ENCODE measurements at regions not wholly inside any gene's neighbourhood (a gene's known extent, or its start where the extent isn't known, plus 50 kb on each side); places are given as distances from the start of the nearest gene placed in this dataset.
A peak's percentile ranks its signal among the peaks of the same experiment; 100 is the strongest.
"Not testable (repeated sequence)": the region's sequence is repeated elsewhere in the genome, so short reads cannot be mapped to it uniquely, and the experiment has no call there.

GRCh38 chr5:92838253-92838652, 742.8 kb downstream of the NR2F1-AS1 start:
- no peak overlapping the region for H3K4me2 ChIP-seq (ENCODE audit: extremely low read depth, insufficient read depth, low read length)
- no peaks in the 10 kb centered on the region for H4K20me1 ChIP-seq (ENCODE audit: control insufficient read depth, extremely low read depth, insufficient read depth, low read length)
- no peak overlapping the region for H3K27ac ChIP-seq (ENCODE audit: insufficient read depth, low read length)
- peaks cover 9% of the 10 kb centered on the region for H3K4me1 ChIP-seq (ENCODE audit: control insufficient read depth, extremely low read depth, insufficient read depth, low read length)
- TF ChIP-seq CTCF (conservative IDR thresholded peaks at IDR 0.05 in 1 of 2, IDR thresholded peaks at IDR 0.05 in 1 of 2; ENCODE audit: low read depth in 1 of 2, low read length in 2 of 2) = no peak
- no peak for TF ChIP-seq EZH2 (IDR thresholded peaks at IDR 0.05; ENCODE audit: low read length, missing control alignments)
- H3K4me3 ChIP-seq (replicated peaks in 1 of 4; ENCODE audit: control extremely low read depth in 1 of 4, insufficient read depth in 1 of 4, low read depth in 3 of 4, low read length in 4 of 4) = no peak overlapping the region
- H3K9me3 ChIP-seq (ENCODE audit: control insufficient read depth, insufficient read depth, low read depth, low read length) = no peaks in the 10 kb centered on the region
- H3K36me3 ChIP-seq (ENCODE audit: control insufficient read depth, insufficient read depth, low read length) = no peaks in the 10 kb centered on the region
- H3K79me2 ChIP-seq (ENCODE audit: control insufficient read depth, insufficient read depth, low read length) = no peaks in the 10 kb centered on the region
- H3K27me3 ChIP-seq (ENCODE audit: control insufficient read depth, insufficient read depth, low read length) = no peaks in the 10 kb centered on the region
- DNase-seq (ENCODE audit: low read depth in 2 of 2) = no peak
- no peak overlapping the region for H2AFZ ChIP-seq (ENCODE audit: low read length)
- H3K9ac ChIP-seq (ENCODE audit: insufficient read depth, low read length) = no peak overlapping the region

- Histone ChIP-seq H2AFZ (ENCODE audit: low read length) (no peak overlapping the region), H3K27ac (ENCODE audit: insufficient read depth, low read length) (peak overlapping the region; percentile 46), H3K9me3 (ENCODE audit: control insufficient read depth, insufficient read depth, low read depth, low read length) (no peaks in the 10 kb centered on the region), H3K9ac (ENCODE audit: insufficient read depth, low read length) (no peak overlapping the region), H3K79me2 (ENCODE audit: control insufficient read depth, insufficient read depth, low read length) (no peaks in the 10 kb centered on the region), H4K20me1 (ENCODE audit: control insufficient read depth, extremely low read depth, insufficient read depth, low read length) (no peaks in the 10 kb centered on the region), H3K27me3 (ENCODE audit: control insufficient read depth, insufficient read depth, low read length) (no peaks in the 10 kb centered on the region), H3K4me1 (ENCODE audit: control insufficient read depth, extremely low read depth, insufficient read depth, low read length) (peaks cover 9% of the 10 kb centered on the region), H3K36me3 (ENCODE audit: control insufficient read depth, insufficient read depth, low read length) (no peaks in the 10 kb centered on the region), H3K4me2 (ENCODE audit: extremely low read depth, insufficient read depth, low read length) (peak overlapping the region; percentile 71), H3K4me3 (replicated peaks in 1 of 4; ENCODE audit: control extremely low read depth in 1 of 4, insufficient read depth in 1 of 4, low read depth in 3 of 4, low read length in 4 of 4) (no peak overlapping the region)
- peak; percentile 74 to 79 for DNase-seq (ENCODE audit: low read depth in 2 of 2)
- TF ChIP-seq CTCF (conservative IDR thresholded peaks at IDR 0.05 in 1 of 2, IDR thresholded peaks at IDR 0.05 in 1 of 2; ENCODE audit: low read depth in 1 of 2, low read length in 2 of 2) (no peak), EZH2 (IDR thresholded peaks at IDR 0.05; ENCODE audit: low read length, missing control alignments) (no peak)
Measured at GRCh38 chr5:92836855-92837755, 743.9 kb downstream of the NR2F1-AS1 start.

GRCh38 chr5:92835712-92836111, 745.3 kb downstream of the NR2F1-AS1 start:
- Histone ChIP-seq H3K9ac (ENCODE audit: insufficient read depth, low read length) (no peak overlapping the region), H4K20me1 (ENCODE audit: control insufficient read depth, extremely low read depth, insufficient read depth, low read length) (no peaks in the 10 kb centered on the region), H3K27me3 (ENCODE audit: control insufficient read depth, insufficient read depth, low read length) (no peaks in the 10 kb centered on the region), H3K9me3 (ENCODE audit: control insufficient read depth, insufficient read depth, low read depth, low read length) (no peaks in the 10 kb centered on the region), H2AFZ (ENCODE audit: low read length) (no peak overlapping the region), H3K27ac (ENCODE audit: insufficient read depth, low read length) (no peak overlapping the region), H3K4me2 (ENCODE audit: extremely low read depth, insufficient read depth, low read length) (no peak overlapping the region), H3K79me2 (ENCODE audit: control insufficient read depth, insufficient read depth, low read length) (no peaks in the 10 kb centered on the region), H3K4me3 (replicated peaks in 1 of 4; ENCODE audit: control extremely low read depth in 1 of 4, insufficient read depth in 1 of 4, low read depth in 3 of 4, low read length in 4 of 4) (no peak overlapping the region), H3K4me1 (ENCODE audit: control insufficient read depth, extremely low read depth, insufficient read depth, low read length) (peaks cover 9% of the 10 kb centered on the region), H3K36me3 (ENCODE audit: control insufficient read depth, insufficient read depth, low read length) (no peaks in the 10 kb centered on the region)
- TF ChIP-seq CTCF (conservative IDR thresholded peaks at IDR 0.05 in 1 of 2, IDR thresholded peaks at IDR 0.05 in 1 of 2; ENCODE audit: low read depth in 1 of 2, low read length in 2 of 2) = no peak
- no peak for TF ChIP-seq EZH2 (IDR thresholded peaks at IDR 0.05; ENCODE audit: low read length, missing control alignments)
- DNase-seq (ENCODE audit: low read depth in 2 of 2) = peak in 1 of 2 donors; percentile 57

GRCh38 chr5:92823551-92823950, 757.5 kb downstream of the NR2F1-AS1 start:
- H3K4me2 ChIP-seq (ENCODE audit: extremely low read depth, insufficient read depth, low read length); H3K9me3 ChIP-seq (ENCODE audit: control insufficient read depth, insufficient read depth, low read depth, low read length); DNase-seq (ENCODE audit: low read depth in 2 of 2); H3K79me2 ChIP-seq (ENCODE audit: control insufficient read depth, insufficient read depth, low read length); H4K20me1 ChIP-seq (ENCODE audit: control insufficient read depth, extremely low read depth, insufficient read depth, low read length); H3K4me3 ChIP-seq (replicated peaks in 1 of 4; ENCODE audit: control extremely low read depth in 1 of 4, insufficient read depth in 1 of 4, low read depth in 3 of 4, low read length in 4 of 4); H3K36me3 ChIP-seq (ENCODE audit: control insufficient read depth, insufficient read depth, low read length); H3K27me3 ChIP-seq (ENCODE audit: control insufficient read depth, insufficient read depth, low read length); H3K9ac ChIP-seq (ENCODE audit: insufficient read depth, low read length); H3K27ac ChIP-seq (ENCODE audit: insufficient read depth, low read length); H3K4me1 ChIP-seq (ENCODE audit: control insufficient read depth, extremely low read depth, insufficient read depth, low read length); H2AFZ ChIP-seq (ENCODE audit: low read length): not testable (repeated sequence)

Data from fibroblast of lung (primary cell).